IPS-18a (cell line): ENCODE measurements at regions not wholly inside any gene's neighbourhood (a gene's known extent, or its start where the extent isn't known, plus 50 kb on each side); places are given as distances from the start of the nearest gene placed in this dataset.
"Not testable (repeated sequence)": the region's sequence is repeated elsewhere in the genome, so short reads cannot be mapped to it uniquely, and the experiment has no call there.

Experiments used
- H3K27ac ChIP-seq: one replicate; pipeline ENCODE4 v1.5.1; 2013; ENCODE audit warnings: low read length
- H3K27me3 ChIP-seq: one replicate; pipeline ENCODE4 v1.6.1; 2013; ENCODE audit warnings: mild to moderate bottlenecking, low read length; ENCODE audit not compliant: control insufficient read depth, insufficient read depth
- H3K36me3 ChIP-seq: one replicate; pipeline ENCODE4 v1.6.1; 2013; ENCODE audit warnings: low read depth, low read length; ENCODE audit not compliant: control insufficient read depth
- H3K4me1 ChIP-seq: one replicate; pipeline ENCODE4 v1.6.1; 2013; ENCODE audit warnings: low read depth, low read length; ENCODE audit not compliant: control insufficient read depth
- H3K4me3 ChIP-seq: one replicate; pipeline ENCODE4 v1.5.1; 2013; ENCODE audit warnings: low read length
- H3K9ac ChIP-seq: one replicate; pipeline ENCODE4 v1.6.1; 2013; ENCODE audit warnings: mild to moderate bottlenecking, low read length, moderate library complexity
- H3K9me3 ChIP-seq: one replicate; pipeline ENCODE4 v1.6.1; 2013; ENCODE audit warnings: low read depth, low read length; ENCODE audit not compliant: control insufficient read depth

- Histone ChIP-seq H3K27me3 (no peaks in the 10 kb centered on the region), H3K36me3 (no peaks in the 10 kb centered on the region), H3K27ac (no peak overlapping the region), H3K4me3 (no peak overlapping the region), H3K9me3 (no peaks in the 10 kb centered on the region), H3K9ac (no peak overlapping the region), H3K4me1 (peaks cover 22% of the 10 kb centered on the region)
These were observed 209.8 kb upstream of the MYO3A start for GRCh38 chr10:25724241-25724640.

- H3K9me3 ChIP-seq, result no peaks in the 10 kb centered on the region
- no peak overlapping the region for H3K27ac ChIP-seq
- no peak overlapping the region for H3K4me3 ChIP-seq
- no peaks in the 10 kb centered on the region for H3K27me3 ChIP-seq
- no peak overlapping the region for H3K9ac ChIP-seq
- H3K4me1 ChIP-seq, result peaks cover 22% of the 10 kb centered on the region
- H3K36me3 ChIP-seq, result no peaks in the 10 kb centered on the region
These were observed 207.9 kb upstream of the MYO3A start for GRCh38 chr10:25725917-25726716.

GRCh38 chr10:25738776-25739175, 195.3 kb upstream of the MYO3A start:
- H3K27ac ChIP-seq, result no peak overlapping the region
- no peaks in the 10 kb centered on the region for H3K4me1 ChIP-seq
- no peak overlapping the region for H3K4me3 ChIP-seq

DNA sequence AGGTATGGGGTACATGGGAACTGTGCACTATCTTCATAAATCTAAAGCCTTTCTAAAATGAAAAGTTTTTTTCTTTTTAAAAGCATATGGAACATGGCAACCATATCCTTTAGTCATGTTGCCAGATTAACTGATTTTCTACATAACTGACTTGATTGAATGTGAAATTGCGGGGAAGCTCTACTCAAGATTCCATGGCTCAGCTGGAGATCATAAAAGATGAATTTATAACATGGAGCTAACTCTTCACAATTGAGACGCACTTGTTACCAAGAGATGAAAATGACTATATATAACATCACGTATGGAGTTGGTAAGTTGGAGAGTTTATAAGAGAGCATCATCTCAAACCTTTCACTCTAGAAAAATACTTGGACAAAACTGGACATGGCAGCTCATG, 190.2 kb upstream of the MYO3A start:
- H3K4me1 ChIP-seq, result peaks cover 5% of the 10 kb centered on the region
- no peaks in the 10 kb centered on the region for H3K27me3 ChIP-seq
- H3K9ac ChIP-seq, result no peak overlapping the region
- H3K4me3 ChIP-seq, result no peak overlapping the region
- no peak overlapping the region for H3K27ac ChIP-seq
- no peaks in the 10 kb centered on the region for H3K9me3 ChIP-seq
- H3K36me3 ChIP-seq, result no peaks in the 10 kb centered on the region

More at GRCh38 chr10:25738776-25739175, 195.3 kb upstream of the MYO3A start:
- H3K27me3 ChIP-seq, result no peaks in the 10 kb centered on the region
- no peaks in the 10 kb centered on the region for H3K36me3 ChIP-seq
- H3K9ac ChIP-seq, result no peak overlapping the region
- H3K9me3 ChIP-seq, result no peaks in the 10 kb centered on the region

DNA sequence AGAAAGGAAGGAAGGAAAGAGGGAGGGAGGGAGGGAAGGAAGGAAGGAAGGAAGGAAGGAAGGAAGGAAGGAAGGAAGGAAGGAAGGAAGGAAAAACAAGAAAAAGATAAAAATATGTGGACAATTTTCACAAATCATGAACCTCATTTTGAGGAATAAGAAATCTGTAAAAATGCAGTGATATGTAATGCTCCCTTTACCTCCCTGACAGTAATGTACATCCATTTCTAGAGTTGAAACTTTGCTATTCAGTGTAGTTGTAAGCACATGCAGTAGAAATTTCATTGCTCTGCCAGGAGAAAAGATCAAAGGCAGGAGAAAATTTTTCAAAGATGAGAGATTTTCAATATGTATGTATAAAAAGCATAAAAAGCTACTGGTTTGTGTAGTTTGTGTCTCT, 189.5 kb upstream of the MYO3A start:
- H3K9me3 ChIP-seq, result no peaks in the 10 kb centered on the region
- no peaks in the 10 kb centered on the region for H3K27me3 ChIP-seq
- no peak overlapping the region for H3K9ac ChIP-seq
- no peak overlapping the region for H3K27ac ChIP-seq
- no peaks in the 10 kb centered on the region for H3K36me3 ChIP-seq
- peaks cover 5% of the 10 kb centered on the region for H3K4me1 ChIP-seq
- no peak overlapping the region for H3K4me3 ChIP-seq

DNA sequence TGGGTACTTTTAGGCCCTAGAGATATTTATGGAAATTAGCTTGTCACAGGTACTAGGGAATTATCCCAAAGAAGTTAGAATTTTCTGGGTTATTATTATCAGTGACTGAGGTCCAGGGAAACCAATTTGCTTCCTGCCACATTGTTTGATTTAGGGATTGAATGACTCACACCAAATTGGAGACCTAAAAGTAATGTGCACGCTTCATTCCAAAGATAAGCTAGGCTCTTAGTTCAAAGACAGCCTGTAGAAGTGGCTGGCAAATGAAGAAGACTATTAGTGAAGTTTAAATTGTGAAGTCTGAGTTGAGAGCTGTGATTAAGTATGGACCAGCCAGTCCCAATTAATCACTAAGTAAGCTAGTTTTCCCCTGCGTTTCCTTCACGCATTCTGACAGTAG, 188.1 kb upstream of the MYO3A start:
- H3K27me3 ChIP-seq, result no peaks in the 10 kb centered on the region
- H3K9ac ChIP-seq, result no peak overlapping the region
- peaks cover 5% of the 10 kb centered on the region for H3K4me1 ChIP-seq
- H3K9me3 ChIP-seq, result no peaks in the 10 kb centered on the region
- no peak overlapping the region for H3K27ac ChIP-seq
- H3K4me3 ChIP-seq, result no peak overlapping the region
- H3K36me3 ChIP-seq, result no peaks in the 10 kb centered on the region

DNA sequence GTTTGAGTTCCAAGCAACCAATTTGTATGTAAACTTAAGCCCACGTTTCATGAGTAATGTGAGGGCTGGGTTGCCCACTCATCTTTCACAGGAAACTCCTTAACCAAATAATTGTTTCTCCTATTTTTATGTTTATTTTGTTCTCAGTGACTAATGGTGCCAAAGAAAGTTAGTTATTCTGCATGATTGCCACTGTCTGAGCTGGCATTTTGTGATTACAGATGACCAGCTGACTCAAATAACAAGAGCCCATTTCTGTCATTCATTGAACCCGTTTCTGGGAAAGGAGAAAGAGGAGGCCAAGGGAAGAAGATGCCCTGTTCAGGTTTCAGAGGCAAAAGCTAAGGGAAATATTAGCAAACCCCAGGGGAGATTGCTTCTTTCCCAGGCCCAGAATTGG, 186.9 kb upstream of the MYO3A start:
- Histone ChIP-seq H3K9ac (no peak overlapping the region), H3K9me3 (no peaks in the 10 kb centered on the region), H3K27me3 (no peaks in the 10 kb centered on the region), H3K4me3 (no peak overlapping the region), H3K27ac (no peak overlapping the region), H3K4me1 (peaks cover 5% of the 10 kb centered on the region), H3K36me3 (no peaks in the 10 kb centered on the region)

DNA sequence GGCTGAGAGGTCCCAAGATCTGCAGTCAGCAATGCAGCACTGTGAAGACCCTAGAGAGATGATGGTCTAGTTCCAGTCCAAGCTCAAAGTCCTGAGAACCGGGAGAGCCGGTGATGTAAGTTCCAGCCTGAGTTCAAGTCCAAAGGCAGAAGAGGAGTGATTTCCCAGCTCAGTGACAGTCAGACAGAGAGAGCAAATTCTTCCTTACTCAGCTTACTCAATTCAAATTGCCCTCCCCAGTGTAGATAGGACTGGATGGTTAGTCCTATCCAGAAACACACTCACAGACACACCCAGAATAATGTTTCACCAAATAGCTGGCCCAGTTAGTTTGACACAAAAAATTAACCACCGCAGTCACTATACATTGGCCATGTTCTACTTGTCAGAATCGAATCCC, 185.5 kb upstream of the MYO3A start:
- Histone ChIP-seq H3K36me3 (no peaks in the 10 kb centered on the region), H3K9me3 (no peaks in the 10 kb centered on the region), H3K27ac (no peak overlapping the region), H3K9ac (no peak overlapping the region), H3K4me3 (no peak overlapping the region), H3K27me3 (no peaks in the 10 kb centered on the region), H3K4me1 (peaks cover 5% of the 10 kb centered on the region)

DNA sequence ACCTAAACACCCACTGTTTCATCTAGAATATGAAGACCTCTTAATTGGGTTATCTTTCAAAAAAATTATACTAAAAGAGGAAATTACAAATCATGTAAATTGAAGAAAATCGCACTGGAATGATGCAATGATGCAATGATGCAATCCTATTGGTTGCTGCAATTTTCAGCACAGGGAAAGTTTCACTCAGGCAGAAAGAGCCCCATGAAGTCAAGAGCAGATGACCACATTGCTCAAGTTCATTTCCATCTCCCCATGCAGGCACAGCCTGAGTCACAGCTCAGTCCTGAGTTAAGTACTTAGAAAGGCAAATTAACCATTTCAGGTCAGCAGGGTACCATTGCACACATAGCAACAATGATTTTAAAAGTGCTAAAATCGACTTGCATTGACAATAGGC, 180.3 kb upstream of the MYO3A start:
- H3K4me1 ChIP-seq, result peaks cover 15% of the 10 kb centered on the region
- H3K36me3 ChIP-seq, result no peaks in the 10 kb centered on the region
- no peaks in the 10 kb centered on the region for H3K27me3 ChIP-seq
- H3K4me3 ChIP-seq, result no peak overlapping the region
- no peaks in the 10 kb centered on the region for H3K9me3 ChIP-seq
- no peak overlapping the region for H3K27ac ChIP-seq
- no peak overlapping the region for H3K9ac ChIP-seq

GRCh38 chr10:25755874-25756273, 178.2 kb upstream of the MYO3A start:
- peaks cover 15% of the 10 kb centered on the region for H3K4me1 ChIP-seq
- H3K9me3 ChIP-seq, H3K27me3 ChIP-seq, H3K36me3 ChIP-seq, H3K4me3 ChIP-seq, H3K27ac ChIP-seq, H3K9ac ChIP-seq: not testable (repeated sequence)

DNA sequence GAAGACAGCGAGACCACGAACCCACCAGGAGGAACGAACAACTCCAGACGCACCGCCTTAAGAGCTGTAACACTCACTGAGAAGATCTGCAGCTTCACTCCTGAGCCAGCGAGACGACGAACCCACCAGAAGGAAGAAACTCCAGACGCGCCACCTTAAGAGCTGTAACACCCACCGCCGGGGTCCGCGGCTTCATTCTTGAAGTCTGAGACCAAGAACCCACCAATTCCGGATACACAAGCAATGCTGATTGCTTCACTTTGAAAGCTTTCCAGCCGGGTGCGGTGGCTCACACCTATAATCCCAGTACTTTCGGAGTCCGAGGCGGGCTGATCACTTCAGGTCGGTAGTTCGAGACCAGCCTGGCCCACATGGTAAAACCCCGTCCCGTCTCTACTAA, 177.2 kb upstream of the MYO3A start:
- Histone ChIP-seq H3K4me3 (no peak overlapping the region), H3K36me3 (no peaks in the 10 kb centered on the region), H3K27me3 (no peaks in the 10 kb centered on the region), H3K27ac (no peak overlapping the region), H3K9me3 (no peaks in the 10 kb centered on the region), H3K9ac (no peak overlapping the region), H3K4me1 (peaks cover 15% of the 10 kb centered on the region)

GRCh38 chr10:25758041-25758457, 176.0 kb upstream of the MYO3A start:
- no peaks in the 10 kb centered on the region for H3K9me3 ChIP-seq
- H3K36me3 ChIP-seq, result no peaks in the 10 kb centered on the region
- no peak overlapping the region for H3K4me3 ChIP-seq
- H3K27me3 ChIP-seq, result no peaks in the 10 kb centered on the region
- H3K4me1 ChIP-seq, result peaks cover 15% of the 10 kb centered on the region
- no peak overlapping the region for H3K9ac ChIP-seq
- no peak overlapping the region for H3K27ac ChIP-seq
